ENCODE measurements at regions not wholly inside any gene's neighbourhood (a gene's known extent, or its start where the extent isn't known, plus 50 kb on each side); places are given as distances from the start of the nearest gene placed in this dataset.

DNA sequence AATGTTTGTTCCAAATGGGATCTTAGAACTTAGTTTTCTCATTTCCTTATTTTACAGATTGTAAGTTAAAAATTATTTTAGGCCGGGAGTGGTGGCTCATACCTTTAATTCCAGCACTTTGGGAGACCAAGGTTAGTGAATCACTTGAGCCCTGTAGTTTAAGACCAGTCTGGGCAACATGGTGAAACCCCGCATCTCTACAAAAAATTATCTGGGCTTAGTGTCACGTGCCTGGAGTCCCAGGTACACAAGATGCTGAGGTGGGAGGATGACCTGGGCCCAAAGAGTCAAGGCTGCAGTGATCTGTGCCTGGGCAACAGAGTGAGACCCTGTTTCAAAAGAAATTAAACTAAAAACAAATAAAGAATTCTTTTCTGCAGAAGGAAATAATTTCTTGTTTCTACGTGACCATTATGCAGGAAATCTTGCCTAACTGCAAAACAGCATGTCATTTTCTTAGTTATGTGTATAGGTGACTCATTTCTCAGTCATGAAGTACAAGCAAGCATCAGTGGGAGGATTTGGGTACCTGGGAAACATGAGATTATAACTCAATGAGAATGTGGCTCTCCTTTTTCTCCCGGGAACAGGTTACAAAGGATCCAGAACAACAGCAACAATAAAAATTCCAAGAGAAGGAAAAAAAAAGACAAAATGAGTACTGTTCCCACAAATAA, 375.1 kb upstream of the ST8SIA4 start:
- H3K4me1 ChIP-seq (ENCODE audit: low read depth): no peaks in the 10 kb centered on the region
- no peak overlapping the region for H3K4me3 ChIP-seq
- H3K9me3 ChIP-seq (ENCODE audit: low read depth): no peaks in the 10 kb centered on the region
- H3K27ac ChIP-seq: no peak overlapping the region
- no peak for TF ChIP-seq CTCF (IDR thresholded peaks at IDR 0.05; ENCODE audit: low read depth, low read length)
- DNase-seq (ENCODE audit: low read depth in 1 of 2, low spot score in 1 of 2): no peak
- no peaks in the 10 kb centered on the region for H3K36me3 ChIP-seq
- no peaks in the 10 kb centered on the region for H3K27me3 ChIP-seq

DNA sequence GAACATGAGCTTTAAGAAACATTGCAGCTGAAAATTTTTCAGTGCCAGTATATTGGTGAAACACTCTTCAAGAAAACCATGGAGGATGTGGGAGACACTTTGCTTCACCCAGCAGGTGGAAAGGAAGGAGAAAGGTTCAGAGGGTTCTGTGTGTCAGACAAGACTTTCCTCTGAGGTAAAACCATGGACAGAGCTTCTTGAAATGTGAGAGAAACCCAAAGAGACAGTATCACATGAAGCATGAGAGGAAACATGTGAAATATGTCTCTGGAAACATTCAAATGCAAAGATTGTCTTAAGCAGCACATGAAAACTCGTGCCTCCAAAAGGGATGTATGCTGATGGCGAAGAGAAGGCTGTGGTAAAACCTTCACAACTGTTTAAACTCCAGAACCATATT, 368.9 kb upstream of the ST8SIA4 start:
- no peak overlapping the region for H3K27ac ChIP-seq
- no peaks in the 10 kb centered on the region for H3K4me1 ChIP-seq (ENCODE audit: low read depth)
- no peak for DNase-seq (ENCODE audit: low read depth in 1 of 2, low spot score in 1 of 2)
- H3K36me3 ChIP-seq: no peaks in the 10 kb centered on the region
- H3K9me3 ChIP-seq (ENCODE audit: low read depth): no peaks in the 10 kb centered on the region
- H3K4me3 ChIP-seq: no peak overlapping the region
- no peaks in the 10 kb centered on the region for H3K27me3 ChIP-seq
- no peak for TF ChIP-seq CTCF (IDR thresholded peaks at IDR 0.05; ENCODE audit: low read depth, low read length)

DNA sequence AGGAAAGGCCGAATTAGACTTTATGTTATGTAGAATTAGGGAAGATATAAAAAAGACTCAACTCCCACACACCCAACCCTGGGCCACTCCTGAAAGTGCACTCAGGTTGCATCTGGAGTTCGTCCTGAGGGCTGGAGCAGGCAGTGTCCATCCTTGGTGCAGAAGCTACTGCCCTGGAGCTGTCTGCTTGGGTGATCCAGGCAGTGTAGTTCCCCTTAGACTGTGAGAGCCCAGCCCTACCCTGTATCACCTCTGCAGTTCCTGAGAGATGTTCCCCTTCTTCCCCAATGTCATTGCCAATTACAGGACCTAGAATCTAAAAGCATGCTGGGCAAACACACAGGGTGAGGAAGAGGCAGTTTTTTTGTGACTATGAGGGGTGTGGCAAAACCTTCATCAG, 368.3 kb upstream of the ST8SIA4 start:
- H3K36me3 ChIP-seq: no peaks in the 10 kb centered on the region
- no peaks in the 10 kb centered on the region for H3K4me1 ChIP-seq (ENCODE audit: low read depth)
- H3K9me3 ChIP-seq (ENCODE audit: low read depth): no peaks in the 10 kb centered on the region
- no peak for DNase-seq (ENCODE audit: low read depth in 1 of 2, low spot score in 1 of 2)
- no peaks in the 10 kb centered on the region for H3K27me3 ChIP-seq
- H3K4me3 ChIP-seq: no peak overlapping the region
- H3K27ac ChIP-seq: no peak overlapping the region
- TF ChIP-seq CTCF (IDR thresholded peaks at IDR 0.05; ENCODE audit: low read depth, low read length): no peak

DNA sequence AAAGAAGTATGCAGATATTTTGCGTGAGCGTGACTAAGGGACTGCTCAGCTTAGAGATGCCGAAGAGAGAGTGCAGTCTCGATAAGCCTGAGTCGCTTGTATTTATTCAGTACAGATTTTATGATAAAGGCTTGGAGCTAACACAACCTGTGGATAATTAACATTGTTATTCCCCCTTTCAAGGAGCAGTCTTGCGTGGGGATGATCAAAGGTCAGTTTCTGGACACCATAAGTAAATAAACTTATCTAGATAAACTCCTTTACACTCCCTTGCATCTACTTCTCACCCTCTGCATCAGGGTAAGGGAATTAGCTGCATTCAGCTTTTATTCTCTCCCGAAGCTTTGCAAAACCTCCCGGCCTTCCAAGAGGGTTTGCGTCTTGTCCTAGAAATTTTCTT, 357.8 kb upstream of the ST8SIA4 start:
- Histone ChIP-seq H3K27me3 (no peaks in the 10 kb centered on the region), H3K4me3 (no peak overlapping the region), H3K36me3 (no peaks in the 10 kb centered on the region), H3K27ac (no peak overlapping the region), H3K4me1 (ENCODE audit: low read depth) (no peaks in the 10 kb centered on the region), H3K9me3 (ENCODE audit: low read depth) (no peaks in the 10 kb centered on the region)
- DNase-seq (ENCODE audit: low read depth in 1 of 2, low spot score in 1 of 2): no peak
- TF ChIP-seq CTCF (IDR thresholded peaks at IDR 0.05; ENCODE audit: low read depth, low read length): no peak

GRCh38 chr5:101253096-101253495, 350.0 kb upstream of the ST8SIA4 start:
- Histone ChIP-seq H3K9me3 (ENCODE audit: low read depth) (no peaks in the 10 kb centered on the region), H3K27ac (no peak overlapping the region), H3K27me3 (no peaks in the 10 kb centered on the region), H3K4me3 (no peak overlapping the region), H3K36me3 (no peaks in the 10 kb centered on the region), H3K4me1 (ENCODE audit: low read depth) (no peaks in the 10 kb centered on the region)
- TF ChIP-seq CTCF (IDR thresholded peaks at IDR 0.05; ENCODE audit: low read depth, low read length): no peak
- no peak for DNase-seq (ENCODE audit: low read depth in 1 of 2, low spot score in 1 of 2)

Measured in cardiac muscle cell (in vitro differentiated cells and primary cell).